AG04450 (cell line): ENCODE measurements at regions not wholly inside any gene's neighbourhood (a gene's known extent, or its start where the extent isn't known, plus 50 kb on each side); places are given as distances from the start of the nearest gene placed in this dataset.

Experiments used
- CTCF ChIA-PET: fragments of 300-600, 350-600 bp; formaldehyde crosslinking; extraction: SDS; loops from one replicate; lab custom pipeline; 2022; ENCODE audit warnings: antibody characterized with exemption, inconsistent platforms; lab: Charles Lee
- POLR2A ChIA-PET: fragments of 350-600 bp; formaldehyde crosslinking; extraction: SDS; loops from one replicate; lab custom pipeline; 2021; ENCODE audit warnings: antibody characterized with exemption, inconsistent platforms; lab: Yijun Ruan, JAX
- DNase-seq: peaks from one replicate; pipeline ENCODE4 v3.0.0-alpha.2; 2011; ENCODE audit warnings: low read depth, low spot score
- H3K27ac ChIP-seq: one replicate; pipeline ENCODE4 v1.5.1; 2012; ENCODE audit warnings: low read depth, low read length, control low read depth
- H3K27me3 ChIP-seq: one replicate; pipeline ENCODE4 v1.6.0; 2012; ENCODE audit warnings: low read length; ENCODE audit not compliant: control insufficient read depth, insufficient read depth
- H3K4me3 ChIP-seq: 2 replicates; pipeline ENCODE4 v1.5.1; 2011; ENCODE audit warnings: mild to moderate bottlenecking, low read depth, low read length, control low read depth
- H3K9me3 ChIP-seq: 2 replicates; pipeline ENCODE4 v1.5.1; 2012; ENCODE audit warnings: low read length; ENCODE audit not compliant: control insufficient read depth, insufficient read depth
- TF ChIP-seq, protein P1 (sequence below): IDR thresholded peaks from 2 replicates; pipeline ENCODE4 v1.5.1; 2011; ENCODE audit warnings: low read depth, low read length, control low read depth, inconsistent platforms

DNA sequence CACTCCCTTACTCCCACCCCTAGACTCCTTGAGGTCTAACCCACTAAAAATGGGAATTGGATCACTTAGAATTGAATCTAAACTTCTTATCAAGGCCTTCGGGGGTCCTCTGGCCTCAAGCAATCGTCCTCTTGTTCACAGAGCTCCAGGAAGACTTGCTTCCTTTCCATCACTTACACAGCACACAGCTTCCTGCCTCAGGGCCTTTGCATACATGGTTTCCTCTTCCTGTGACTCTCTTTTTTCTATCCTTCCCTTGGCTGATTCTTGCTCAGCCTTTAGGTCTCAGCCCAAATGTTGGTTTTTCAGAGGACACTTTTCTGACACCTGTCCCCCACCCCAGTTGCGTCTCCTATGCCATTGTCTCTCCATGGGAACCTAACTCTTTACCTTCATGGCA lies 50.0 kb upstream of the ALDH1B1 start:
- TF ChIP-seq, protein P1, sequence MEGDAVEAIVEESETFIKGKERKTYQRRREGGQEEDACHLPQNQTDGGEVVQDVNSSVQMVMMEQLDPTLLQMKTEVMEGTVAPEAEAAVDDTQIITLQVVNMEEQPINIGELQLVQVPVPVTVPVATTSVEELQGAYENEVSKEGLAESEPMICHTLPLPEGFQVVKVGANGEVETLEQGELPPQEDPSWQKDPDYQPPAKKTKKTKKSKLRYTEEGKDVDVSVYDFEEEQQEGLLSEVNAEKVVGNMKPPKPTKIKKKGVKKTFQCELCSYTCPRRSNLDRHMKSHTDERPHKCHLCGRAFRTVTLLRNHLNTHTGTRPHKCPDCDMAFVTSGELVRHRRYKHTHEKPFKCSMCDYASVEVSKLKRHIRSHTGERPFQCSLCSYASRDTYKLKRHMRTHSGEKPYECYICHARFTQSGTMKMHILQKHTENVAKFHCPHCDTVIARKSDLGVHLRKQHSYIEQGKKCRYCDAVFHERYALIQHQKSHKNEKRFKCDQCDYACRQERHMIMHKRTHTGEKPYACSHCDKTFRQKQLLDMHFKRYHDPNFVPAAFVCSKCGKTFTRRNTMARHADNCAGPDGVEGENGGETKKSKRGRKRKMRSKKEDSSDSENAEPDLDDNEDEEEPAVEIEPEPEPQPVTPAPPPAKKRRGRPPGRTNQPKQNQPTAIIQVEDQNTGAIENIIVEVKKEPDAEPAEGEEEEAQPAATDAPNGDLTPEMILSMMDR, result no peak
- no peaks in the 10 kb centered on the region for H3K9me3 ChIP-seq
- POLR2A ChIA-PET, result no interaction called here
- peaks cover 47% of the 10 kb centered on the region for H3K27me3 ChIP-seq
- DNase-seq, result no peak
- no peak overlapping the region for H3K4me3 ChIP-seq
- no peak overlapping the region for H3K27ac ChIP-seq
- CTCF ChIA-PET, result no interaction called here

DNA sequence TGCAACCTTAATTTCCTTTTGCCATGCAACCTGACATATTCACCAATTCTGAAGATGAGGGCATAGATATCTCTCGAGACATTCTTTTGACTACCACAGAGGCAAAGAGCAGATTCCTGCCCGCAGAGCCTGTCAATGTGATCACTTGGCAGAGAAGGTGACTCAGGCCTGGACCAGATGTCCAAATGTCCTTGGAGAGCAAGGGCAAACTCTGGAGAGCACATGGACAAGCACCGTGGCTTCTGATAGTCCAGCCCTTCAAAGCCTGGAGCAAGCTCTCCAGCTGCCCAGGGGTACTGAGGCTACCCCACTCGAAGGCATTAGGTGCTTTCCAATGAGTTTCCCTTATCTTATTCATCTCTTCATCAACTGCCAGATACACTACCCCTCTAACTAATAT lies 50.4 kb upstream of the ALDH1B1 start:
- ChIA-PET POLR2A (no interaction called here), CTCF (no interaction called here)
- H3K4me3 ChIP-seq, result no peak overlapping the region
- TF ChIP-seq, protein P1, result no peak
- DNase-seq, result no peak
- no peaks in the 10 kb centered on the region for H3K9me3 ChIP-seq
- H3K27ac ChIP-seq, result no peak overlapping the region
- H3K27me3 ChIP-seq, result peaks cover 43% of the 10 kb centered on the region

DNA sequence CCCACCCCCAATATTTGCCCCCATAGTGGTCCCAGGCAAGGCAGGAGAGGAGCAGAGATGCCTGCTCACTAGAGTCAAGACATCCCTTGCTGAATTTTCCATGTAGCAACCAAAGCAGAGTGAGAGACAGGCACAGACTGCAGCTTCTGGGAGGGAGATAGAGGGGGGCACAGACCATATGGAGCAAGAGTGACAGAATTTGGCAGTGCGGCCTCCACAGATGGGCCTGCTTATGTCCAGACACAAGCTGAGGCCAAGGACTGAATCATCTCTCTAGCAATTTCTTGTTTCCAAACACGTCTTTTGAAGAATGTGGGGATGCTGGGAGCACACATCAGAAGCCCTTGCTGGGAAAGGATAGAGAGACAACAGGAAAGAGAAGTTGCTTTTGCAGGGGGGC lies 53.0 kb upstream of the ALDH1B1 start:
- ChIA-PET CTCF (no interaction called here), POLR2A (no interaction called here)
- H3K27me3 ChIP-seq, result peaks cover 27% of the 10 kb centered on the region
- DNase-seq, result peak; percentile 41
- TF ChIP-seq, protein P1, result no peak
- no peaks in the 10 kb centered on the region for H3K9me3 ChIP-seq
- H3K4me3 ChIP-seq, result no peak overlapping the region
- no peak overlapping the region for H3K27ac ChIP-seq

DNA sequence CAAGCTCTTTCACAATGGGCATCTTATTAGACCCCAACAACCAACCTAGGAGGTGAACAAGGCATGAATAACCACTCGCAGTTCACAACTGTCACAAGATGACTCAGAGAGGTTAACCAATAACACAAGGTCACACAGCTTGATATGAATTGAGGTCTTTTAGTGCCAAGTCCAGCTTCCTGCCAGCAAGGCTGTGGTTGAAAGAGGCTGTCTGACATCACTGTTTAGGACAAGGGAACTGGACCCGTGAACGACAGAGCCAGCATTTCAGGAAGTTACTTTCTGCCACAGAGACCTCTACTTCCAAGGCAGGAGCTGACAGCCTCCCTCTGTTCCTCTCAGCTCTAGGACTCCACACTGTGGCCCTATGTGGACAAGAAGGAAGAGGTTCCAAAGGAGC lies 53.4 kb upstream of the ALDH1B1 start:
- H3K9me3 ChIP-seq, result no peaks in the 10 kb centered on the region
- ChIA-PET CTCF (interaction anchor here (1.1 kb wide), 1 partner anchor 251 kb away, joined by 3 read pairs; no protein-coding TSS in a partner anchor), POLR2A (no interaction called here)
- TF ChIP-seq, protein P1, result no peak
- peaks cover 27% of the 10 kb centered on the region for H3K27me3 ChIP-seq
- H3K27ac ChIP-seq, result no peak overlapping the region
- no peak for DNase-seq
- H3K4me3 ChIP-seq, result no peak overlapping the region

DNA sequence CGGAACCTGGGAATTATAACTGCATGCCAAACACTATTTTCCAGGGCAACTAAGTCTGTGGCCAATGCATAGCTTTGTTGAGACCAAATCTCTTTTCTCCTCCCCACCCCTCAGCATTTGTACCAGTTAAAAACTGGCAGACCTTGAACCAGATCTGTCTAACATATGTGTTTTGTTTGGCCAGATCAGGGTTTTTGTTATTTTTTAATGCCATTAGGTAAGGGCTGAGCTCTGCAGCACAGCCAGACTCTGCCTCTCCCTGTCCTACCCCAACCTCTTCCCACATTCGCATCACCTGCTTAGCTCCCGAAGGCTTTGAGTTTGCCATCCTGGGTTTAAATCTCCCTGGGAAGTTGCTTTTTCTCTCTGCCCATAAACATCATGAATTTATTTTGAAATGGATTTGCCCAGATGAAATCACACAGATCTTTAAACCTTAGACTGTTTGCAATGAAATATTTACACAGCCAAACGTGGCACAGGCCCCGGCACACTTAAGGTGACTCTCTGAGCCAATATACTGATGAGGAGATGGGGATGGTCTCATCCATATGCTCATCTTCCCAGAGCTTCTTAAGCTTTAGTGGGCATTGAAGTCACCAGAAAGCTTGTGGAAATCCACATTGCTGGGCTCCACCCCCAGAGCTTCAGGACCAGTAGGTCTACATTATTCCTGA lies 54.0 kb upstream of the ALDH1B1 start:
- H3K27ac ChIP-seq, result no peak overlapping the region
- H3K9me3 ChIP-seq, result no peaks in the 10 kb centered on the region
- DNase-seq, result no peak
- CTCF ChIA-PET, result interaction anchor here (1.1 kb wide), 1 partner anchor 251 kb away, joined by 3 read pairs; no protein-coding TSS in a partner anchor
- no peak overlapping the region for H3K4me3 ChIP-seq
- TF ChIP-seq, protein P1, result no peak
- peaks cover 27% of the 10 kb centered on the region for H3K27me3 ChIP-seq
- POLR2A ChIA-PET, result no interaction called here
